Lower leg skin (tissue), 4 donors: ENCODE measurements at regions not wholly inside any gene's neighbourhood (a gene's known extent, or its start where the extent isn't known, plus 50 kb on each side); places are given as distances from the start of the nearest gene placed in this dataset.

Source experiments
- DNase-seq, 2 donors: peaks; one replicate each; pipeline ENCODE4 v3.0.0-alpha.2; 2019; ENCODE audit warnings: low spot score in 2 of 2
- H3K4me3 ChIP-seq: fragments of 200-600 bp; sonication (generic); 2 replicates; pipeline ENCODE4 v1.5.1; 2017; ENCODE audit warnings: mild to moderate bottlenecking, low read depth; ENCODE audit not compliant: poor library complexity, severe bottlenecking
- CTCF ChIP-seq, 3 donors: fragments of 450-650 bp; IDR thresholded peaks; one replicate each; pipeline ENCODE4 v1.5.1; 2016; ENCODE audit warnings: antibody characterized with exemption in 3 of 3, mild to moderate bottlenecking in 3 of 3, moderate library complexity in 2 of 3
- POLR2A ChIP-seq, 2 donors: fragments of 450-650 bp; IDR thresholded peaks; one replicate each; pipeline ENCODE4 v1.6.1; 2016 to 2017; ENCODE audit warnings: antibody characterized with exemption in 2 of 2, mild to moderate bottlenecking in 1 of 2, moderate library complexity in 1 of 2
- WGBS, 2 donors: methylation state at CpG; one replicate each; pipeline ENCODE4 v1.1.5; 2018; 5-methylcytosine and 5-hydroxymethylcytosine counted together
- intact Hi-C: fragments of 100-400 bp; cut with DNase I; formaldehyde crosslinking; loops from one replicate; pipeline ENCODE4 v1.15.0; 2023; ENCODE audit warnings: low total_unique reads

DNA sequence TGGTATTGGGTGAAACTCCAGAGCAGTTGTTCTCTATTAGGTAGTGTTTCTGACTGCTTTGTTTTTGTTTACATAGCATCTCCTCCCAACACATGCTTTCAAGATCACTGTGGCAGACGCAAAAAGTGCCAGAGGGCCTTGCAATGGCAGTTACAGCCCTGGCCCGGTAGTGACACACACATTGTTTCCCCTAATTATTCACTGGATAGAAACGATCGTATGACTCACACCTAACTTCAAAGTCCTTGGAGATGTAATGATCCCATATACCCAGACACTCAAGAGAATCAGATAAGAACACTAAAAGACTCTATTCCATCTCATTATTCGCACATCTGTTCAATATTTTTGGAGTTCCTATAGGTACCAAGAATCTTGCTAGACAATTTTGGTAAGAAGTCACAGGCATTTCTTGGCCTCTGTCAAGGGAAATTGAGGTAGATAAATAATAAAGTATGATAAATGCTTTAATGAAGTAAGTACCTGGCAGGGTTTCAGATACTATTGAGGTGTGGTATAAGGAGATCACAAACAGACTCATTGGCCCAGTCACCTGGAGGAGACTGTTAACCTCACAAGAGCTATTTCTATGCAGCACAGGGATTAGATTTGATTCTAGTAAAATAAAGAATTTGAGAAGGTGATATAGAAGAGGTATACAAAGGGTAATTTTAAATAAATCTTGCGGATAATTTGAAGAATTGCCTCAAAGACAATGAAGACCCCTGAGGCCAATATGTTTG lies 485.3 kb downstream of the SLITRK6 start:
- intact Hi-C loops = no loop called here
- no peak for TF ChIP-seq POLR2A (IDR thresholded peaks at IDR 0.05)
- TF ChIP-seq CTCF (IDR thresholded peaks at IDR 0.05) = no peak
- WGBS, 2 donors = 34 to 41% methylated on average over 6 of the region's 6 CpGs
- DNase-seq = no peak
- H3K4me3 ChIP-seq = no peak overlapping the region

GRCh38 chr13:85312071-85312470 lies 487.1 kb downstream of the SLITRK6 start:
- intact Hi-C loops = no loop called here
- 70 to 74% methylated on average over 4 of the region's 4 CpGs for WGBS, 2 donors
- no peak for DNase-seq
- TF ChIP-seq POLR2A (IDR thresholded peaks at IDR 0.05) (no peak), CTCF (IDR thresholded peaks at IDR 0.05) (no peak)
- no peak overlapping the region for H3K4me3 ChIP-seq

GRCh38 chr13:85303630-85304029 lies 495.6 kb downstream of the SLITRK6 start:
- no peak for DNase-seq
- H3K4me3 ChIP-seq = no peak overlapping the region
- intact Hi-C loops = no loop called here
- 52 to 59% methylated on average over 4 of the region's 4 CpGs for WGBS, 2 donors
- TF ChIP-seq POLR2A (IDR thresholded peaks at IDR 0.05) (no peak), CTCF (IDR thresholded peaks at IDR 0.05) (no peak)

DNA sequence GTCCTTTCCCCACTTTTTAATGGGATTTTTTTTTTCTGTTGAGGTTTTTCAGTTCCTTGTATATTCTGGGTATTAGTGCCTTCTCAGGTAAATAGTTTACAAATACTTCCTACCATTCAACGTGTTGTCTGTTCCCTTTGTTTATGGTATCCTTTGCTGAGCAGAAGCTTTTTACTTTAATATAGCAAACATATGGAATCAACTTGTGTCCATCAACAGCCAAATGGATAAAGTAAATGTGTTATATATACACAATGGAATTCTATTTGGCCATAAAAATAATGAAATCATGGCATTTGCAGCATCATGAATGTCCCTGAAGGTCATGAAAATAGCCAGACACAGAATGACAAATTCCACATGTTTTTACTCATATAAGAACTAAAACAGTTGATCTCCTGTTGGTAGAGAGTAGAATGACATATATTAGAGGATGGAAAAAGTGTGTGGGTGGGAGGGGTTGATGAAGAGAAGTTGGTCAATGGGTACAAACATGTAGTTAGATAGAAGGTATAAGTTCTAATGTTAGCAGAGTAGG lies 500.8 kb downstream of the SLITRK6 start:
- 65 to 78% methylated on average over 1 of the region's 1 CpG for WGBS, 2 donors
- DNase-seq = no peak
- intact Hi-C loops = no loop called here
- H3K4me3 ChIP-seq = no peak overlapping the region
- no peak for TF ChIP-seq CTCF (IDR thresholded peaks at IDR 0.05)
- no peak for TF ChIP-seq POLR2A (IDR thresholded peaks at IDR 0.05)

- TF ChIP-seq POLR2A (IDR thresholded peaks at IDR 0.05) (no peak), CTCF (IDR thresholded peaks at IDR 0.05) (no peak)
- 70 to 93% methylated on average over 1 of the region's 1 CpG for WGBS, 2 donors
- intact Hi-C loops = no loop called here
- H3K4me3 ChIP-seq = no peak overlapping the region
- DNase-seq = no peak
Observed at GRCh38 chr13:85288698-85289097, 510.5 kb downstream of the SLITRK6 start.

- TF ChIP-seq POLR2A (IDR thresholded peaks at IDR 0.05) = no peak
- TF ChIP-seq CTCF (IDR thresholded peaks at IDR 0.05) = no peak
- no peak for DNase-seq
- no peak overlapping the region for H3K4me3 ChIP-seq
- intact Hi-C loops = no loop called here
Observed at GRCh38 chr13:85287528-85287927, 511.7 kb downstream of the SLITRK6 start.
